H9 (cell line): ENCODE measurements at regions not wholly inside any gene's neighbourhood (a gene's known extent, or its start where the extent isn't known, plus 50 kb on each side); places are given as distances from the start of the nearest gene placed in this dataset.

Experiments used
- DNase-seq: peaks from one replicate; pipeline ENCODE4 v3.0.0-alpha.2; 2017
- H2AFZ ChIP-seq: one replicate; pipeline ENCODE4 v1.6.1; 2013; ENCODE audit warnings: mild to moderate bottlenecking, low read length, control low read depth, moderate library complexity
- H2AK5ac ChIP-seq: 2 replicates; pipeline ENCODE4 v1.6.1; 2013; ENCODE audit warnings: low read length, control low read depth, mixed read lengths; ENCODE audit not compliant: insufficient read length
- H2BK120ac ChIP-seq: one replicate; pipeline ENCODE4 v1.6.1; 2013; ENCODE audit warnings: low read depth, mild to moderate bottlenecking, low read length, control low read depth, inconsistent platforms; ENCODE audit not compliant: poor library complexity, severe bottlenecking
- H2BK12ac ChIP-seq: 2 replicates; pipeline ENCODE4 v1.6.1; 2013; ENCODE audit warnings: low read length, control low read depth, mixed read lengths, low read depth; ENCODE audit not compliant: insufficient read length
- H2BK15ac ChIP-seq: 2 replicates; pipeline ENCODE4 v1.6.1; 2013; ENCODE audit warnings: low read depth, low read length, control low read depth
- H2BK20ac ChIP-seq: one replicate; pipeline ENCODE4 v1.6.1; 2013; ENCODE audit warnings: low read depth, mild to moderate bottlenecking, low read length, control low read depth, inconsistent platforms; ENCODE audit not compliant: poor library complexity, severe bottlenecking
- H2BK5ac ChIP-seq: 2 replicates; pipeline ENCODE4 v1.6.1; 2013; ENCODE audit warnings: low read length, control low read depth, mixed read lengths; ENCODE audit not compliant: insufficient read length
- H3K14ac ChIP-seq: 2 replicates; pipeline ENCODE4 v1.6.1; 2013; ENCODE audit warnings: low read length, control low read depth; ENCODE audit not compliant: insufficient read depth
- H3K18ac ChIP-seq: 2 replicates; pipeline ENCODE4 v1.6.1; 2013; ENCODE audit warnings: low read depth, mild to moderate bottlenecking, mixed read lengths, low read length, control low read depth; ENCODE audit not compliant: insufficient read length
- H3K23ac ChIP-seq: 2 replicates; pipeline ENCODE4 v1.6.1; 2013; ENCODE audit warnings: low read length, control low read depth, mixed read lengths, low read depth; ENCODE audit not compliant: insufficient read length
- H3K23me2 ChIP-seq: 2 replicates; pipeline ENCODE4 v1.6.1; 2013; ENCODE audit warnings: low read depth, mild to moderate bottlenecking, mixed read lengths, low read length, control low read depth; ENCODE audit not compliant: insufficient read length, poor library complexity, severe bottlenecking
- H3K27ac ChIP-seq: 2 replicates; pipeline ENCODE4 v1.5.1; 2013; ENCODE audit warnings: low read length, control low read depth, mixed read lengths, low read depth; ENCODE audit not compliant: insufficient read length
- H3K27me3 ChIP-seq: 2 replicates; pipeline ENCODE4 v1.6.1; 2013; ENCODE audit warnings: low read length, control low read depth, inconsistent platforms; ENCODE audit not compliant: insufficient read depth
- H3K4ac ChIP-seq: 2 replicates; pipeline ENCODE4 v1.6.1; 2013; ENCODE audit warnings: low read depth, mild to moderate bottlenecking, control low read depth, inconsistent platforms, low read length, moderate library complexity
- H3K4me1 ChIP-seq: 2 replicates; pipeline ENCODE4 v1.6.1; 2013; ENCODE audit warnings: low read length, control low read depth, inconsistent platforms; ENCODE audit not compliant: insufficient read depth
- H3K4me2 ChIP-seq: 2 replicates; pipeline ENCODE4 v1.6.1; 2013; ENCODE audit warnings: low read length, control low read depth, mixed read lengths; ENCODE audit not compliant: insufficient read length, insufficient read depth
- H3K56ac ChIP-seq: 2 replicates; pipeline ENCODE4 v1.6.1; 2013; ENCODE audit warnings: low read depth, mild to moderate bottlenecking, mixed read lengths, low read length, control low read depth; ENCODE audit not compliant: insufficient read length
- H3K79me1 ChIP-seq: 2 replicates; pipeline ENCODE4 v1.6.1; 2013; ENCODE audit warnings: low read depth, mild to moderate bottlenecking, moderate library complexity, low read length, control low read depth, inconsistent platforms; ENCODE audit not compliant: insufficient read depth, poor library complexity, severe bottlenecking
- H3K79me2 ChIP-seq: 2 replicates; pipeline ENCODE4 v1.6.1; 2013; ENCODE audit warnings: low read length, control low read depth, inconsistent platforms; ENCODE audit not compliant: insufficient read depth
- H3K9ac ChIP-seq: 2 replicates; pipeline ENCODE4 v1.6.1; 2013; ENCODE audit warnings: low read length, control low read depth, mixed read lengths; ENCODE audit not compliant: insufficient read length; ENCODE audit errors: extremely low read depth
- H3K9me3 ChIP-seq: one replicate; pipeline ENCODE4 v1.6.1; 2013; ENCODE audit warnings: low read depth, low read length, inconsistent platforms; ENCODE audit not compliant: control insufficient read depth
- H3T11ph ChIP-seq: one replicate; pipeline ENCODE4 v1.6.1; 2013; ENCODE audit warnings: mild to moderate bottlenecking, low read length, control low read depth, inconsistent platforms
- H4K20me1 ChIP-seq: one replicate; pipeline ENCODE4 v1.6.1; 2013; ENCODE audit not compliant: control insufficient read depth, insufficient read length, insufficient read depth
- H4K5ac ChIP-seq: 2 replicates; pipeline ENCODE4 v1.6.1; 2013; ENCODE audit warnings: low read depth, mild to moderate bottlenecking, mixed read lengths, low read length, control low read depth; ENCODE audit not compliant: insufficient read length
- H4K8ac ChIP-seq: replicated peaks from 2 replicates; pipeline ENCODE4 v1.6.1; 2013; ENCODE audit warnings: low read length, control low read depth, mixed read lengths, low read depth; ENCODE audit not compliant: insufficient read length
- H4K91ac ChIP-seq: 2 replicates; pipeline ENCODE4 v1.6.1; 2013; ENCODE audit warnings: low read depth, mild to moderate bottlenecking, moderate library complexity, mixed read lengths, low read length, control low read depth; ENCODE audit not compliant: insufficient read length
- H3K27ac Mint-ChIP-seq, 3 experiments: 2 replicates in 2 of 3; 3 replicates in 1 of 3; pipeline ENCODE4 v1.8.0; 2020 to 2021; ENCODE audit warnings: mixed read lengths in 3 of 3, mild to moderate bottlenecking in 1 of 3, moderate library complexity in 1 of 3
- H3K27me3 Mint-ChIP-seq: 2 replicates; pipeline ENCODE4 v1.8.0; 2021; ENCODE audit warnings: low read depth, mild to moderate bottlenecking, moderate library complexity, mixed read lengths
- H3K36me3 Mint-ChIP-seq, 3 experiments: 2 replicates in 2 of 3; 3 replicates in 1 of 3; pipeline ENCODE4 v1.8.0; 2020 to 2021; ENCODE audit warnings: low read depth in 3 of 3, mixed read lengths in 3 of 3; ENCODE audit not compliant: insufficient read depth in 1 of 3
- H3K4me1 Mint-ChIP-seq, 2 experiments: 2 replicates each; pipeline ENCODE4 v1.8.0; 2020; ENCODE audit warnings: mixed read lengths in 2 of 2
- H3K4me3 Mint-ChIP-seq, 2 experiments: 2 replicates in 1 of 2; 3 replicates in 1 of 2; pipeline ENCODE4 v1.8.0; 2020 to 2021; ENCODE audit warnings: mild to moderate bottlenecking in 2 of 2, mixed read lengths in 2 of 2, moderate library complexity in 1 of 2
- H3K9me3 Mint-ChIP-seq, 2 experiments: 2 replicates in 1 of 2; 3 replicates in 1 of 2; pipeline ENCODE4 v1.8.0; 2020; ENCODE audit warnings: mild to moderate bottlenecking in 2 of 2, mixed read lengths in 2 of 2, moderate library complexity in 1 of 2
- WGBS: extraction: QIAGEN DNeasy Blood & Tissue Kit; methylation state at CpG from one replicate; pipeline ENCODE4 v1.1.7; 2013; ENCODE audit warnings: missing lambda C conversion rate, low lambda C conversion rate, mixed read lengths; ENCODE audit not compliant: insufficient read length; ENCODE audit errors: extremely low coverage; 5-methylcytosine and 5-hydroxymethylcytosine counted together
- TF ChIP-seq, protein P1 (sequence below): fragments of 200-600 bp; sonication (generic); conservative IDR thresholded peaks from 3 replicates; pipeline ENCODE4 v1.8.0; 2021; ENCODE audit warnings: antibody characterized with exemption, mild to moderate bottlenecking

DNA sequence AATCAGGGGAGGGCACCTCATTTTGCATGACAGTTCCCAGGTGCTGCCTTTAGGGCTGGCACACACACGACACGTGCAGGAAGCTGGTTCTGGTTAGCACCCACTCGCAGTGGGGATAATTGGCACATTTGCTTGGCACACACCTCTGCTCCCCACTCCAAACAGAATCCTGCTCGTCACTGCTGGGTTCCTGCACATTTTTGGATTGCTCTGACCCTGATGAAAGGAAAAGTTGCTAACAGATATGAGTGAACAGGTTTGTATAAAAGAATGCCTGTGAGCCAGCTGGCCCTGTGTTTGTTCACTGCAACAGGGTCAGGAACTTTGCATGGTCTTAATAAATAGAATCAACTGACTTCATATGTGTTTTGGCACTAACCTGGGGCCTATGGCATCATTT, 1500.4 kb downstream of the EFNB2 start:
- Histone ChIP-seq H3K23me2 (no peaks in the 10 kb centered on the region), H4K8ac (no peak overlapping the region), H3K79me2 (no peaks in the 10 kb centered on the region), H3K4me2 (no peak overlapping the region), H2BK12ac (no peak overlapping the region), H2BK120ac (no peak overlapping the region), H3K23ac (no peak overlapping the region), H2BK20ac (no peak overlapping the region), H4K20me1 (no peaks in the 10 kb centered on the region), H2AK5ac (no peak overlapping the region), H3K27ac (no peak overlapping the region), H2AFZ (no peak overlapping the region), H2BK5ac (no peak overlapping the region), H3K4me1 (peaks cover 2% of the 10 kb centered on the region; the same call in 1 of the 2 replicates), H3K14ac (no peak overlapping the region), H2BK15ac (no peak overlapping the region), H3K18ac (no peak overlapping the region), H3K9ac (no peak overlapping the region), H4K91ac (no peak overlapping the region), H3K56ac (no peak overlapping the region), H3K4ac (no peak overlapping the region), H4K5ac (no peak overlapping the region), H3T11ph (no peak overlapping the region), H3K27me3 (no peaks in the 10 kb centered on the region), H3K79me1 (no peaks in the 10 kb centered on the region), H3K9me3 (no peaks in the 10 kb centered on the region)
- Mint-ChIP-seq H3K4me1 (peaks cover 23 to 32% of the 10 kb centered on the region in 2 experiments), H3K36me3 (no peaks in the 10 kb centered on the region), H3K9me3 (no peaks in the 10 kb centered on the region), H3K27ac (no peak overlapping the region), H3K27me3 (no peaks in the 10 kb centered on the region), H3K4me3 (no peak overlapping the region)
- WGBS = no CpG with 5 or more reads among the region's 4 CpGs
- no peak for DNase-seq
- TF ChIP-seq, protein P1, sequence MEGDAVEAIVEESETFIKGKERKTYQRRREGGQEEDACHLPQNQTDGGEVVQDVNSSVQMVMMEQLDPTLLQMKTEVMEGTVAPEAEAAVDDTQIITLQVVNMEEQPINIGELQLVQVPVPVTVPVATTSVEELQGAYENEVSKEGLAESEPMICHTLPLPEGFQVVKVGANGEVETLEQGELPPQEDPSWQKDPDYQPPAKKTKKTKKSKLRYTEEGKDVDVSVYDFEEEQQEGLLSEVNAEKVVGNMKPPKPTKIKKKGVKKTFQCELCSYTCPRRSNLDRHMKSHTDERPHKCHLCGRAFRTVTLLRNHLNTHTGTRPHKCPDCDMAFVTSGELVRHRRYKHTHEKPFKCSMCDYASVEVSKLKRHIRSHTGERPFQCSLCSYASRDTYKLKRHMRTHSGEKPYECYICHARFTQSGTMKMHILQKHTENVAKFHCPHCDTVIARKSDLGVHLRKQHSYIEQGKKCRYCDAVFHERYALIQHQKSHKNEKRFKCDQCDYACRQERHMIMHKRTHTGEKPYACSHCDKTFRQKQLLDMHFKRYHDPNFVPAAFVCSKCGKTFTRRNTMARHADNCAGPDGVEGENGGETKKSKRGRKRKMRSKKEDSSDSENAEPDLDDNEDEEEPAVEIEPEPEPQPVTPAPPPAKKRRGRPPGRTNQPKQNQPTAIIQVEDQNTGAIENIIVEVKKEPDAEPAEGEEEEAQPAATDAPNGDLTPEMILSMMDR = no peak
